Adipocyte (in vitro differentiated cells): ENCODE measurements at regions not wholly inside any gene's neighbourhood (a gene's known extent, or its start where the extent isn't known, plus 50 kb on each side); places are given as distances from the start of the nearest gene placed in this dataset.
"Not testable (repeated sequence)": the region's sequence is repeated elsewhere in the genome, so short reads cannot be mapped to it uniquely, and the experiment has no call there.

Source experiments
- DNase-seq: peaks from one replicate; pipeline ENCODE4 v3.0.0-alpha.2; 2015; ENCODE audit warnings: low read depth
- H3K27me3 ChIP-seq: replicated peaks from 2 replicates; pipeline ENCODE4 v1.7.0; 2013; ENCODE audit warnings: mild to moderate bottlenecking, low read length, moderate library complexity; ENCODE audit not compliant: control insufficient read depth, insufficient read depth
- H3K36me3 ChIP-seq: 2 replicates; pipeline ENCODE4 v1.7.0; 2013; ENCODE audit warnings: low read length, mild to moderate bottlenecking, moderate library complexity; ENCODE audit not compliant: control insufficient read depth, insufficient read depth, severe bottlenecking
- H3K4me1 ChIP-seq: 2 replicates; pipeline ENCODE4 v1.7.0; 2013; ENCODE audit warnings: mild to moderate bottlenecking, low read length, moderate library complexity; ENCODE audit not compliant: control insufficient read depth, insufficient read depth
- H3K4me3 ChIP-seq: 2 replicates; pipeline ENCODE4 v1.7.0; 2013; ENCODE audit warnings: mild to moderate bottlenecking, low read length, moderate library complexity
- H3K9ac ChIP-seq: 2 replicates; pipeline ENCODE4 v1.7.0; 2013; ENCODE audit warnings: mild to moderate bottlenecking, low read length, moderate library complexity
- H3K9me3 ChIP-seq: 2 replicates; pipeline ENCODE4 v1.7.0; 2013; ENCODE audit warnings: mild to moderate bottlenecking, low read length, moderate library complexity; ENCODE audit not compliant: control insufficient read depth

GRCh38 chrX:77160301-77160700, 286.9 kb upstream of the FGF16 start:
- Histone ChIP-seq H3K9ac (no peak overlapping the region), H3K4me3 (no peak overlapping the region), H3K36me3 (no peaks in the 10 kb centered on the region), H3K27me3 (no peaks in the 10 kb centered on the region), H3K4me1 (no peaks in the 10 kb centered on the region), H3K9me3 (peaks cover 39% of the 10 kb centered on the region)
- no peak for DNase-seq

- no peak overlapping the region for H3K9ac ChIP-seq
- H3K9me3 ChIP-seq = peaks cover 27% of the 10 kb centered on the region
- H3K4me3 ChIP-seq = no peak overlapping the region
- H3K27me3 ChIP-seq = no peaks in the 10 kb centered on the region
- H3K4me1 ChIP-seq = no peaks in the 10 kb centered on the region
- no peaks in the 10 kb centered on the region for H3K36me3 ChIP-seq
- DNase-seq = no peak
Measured at GRCh38 chrX:77162777-77163176, 284.4 kb upstream of the FGF16 start.

GRCh38 chrX:77167993-77168392, 279.2 kb upstream of the FGF16 start:
- no peaks in the 10 kb centered on the region for H3K36me3 ChIP-seq
- no peak overlapping the region for H3K9ac ChIP-seq
- H3K9me3 ChIP-seq = peaks cover 6% of the 10 kb centered on the region
- H3K4me1 ChIP-seq = no peaks in the 10 kb centered on the region
- H3K4me3 ChIP-seq = no peak overlapping the region
- DNase-seq = no peak
- no peaks in the 10 kb centered on the region for H3K27me3 ChIP-seq

- H3K36me3 ChIP-seq = no peaks in the 10 kb centered on the region
- DNase-seq = no peak
- H3K4me1 ChIP-seq = no peaks in the 10 kb centered on the region
- no peak overlapping the region for H3K9ac ChIP-seq
- H3K4me3 ChIP-seq = no peak overlapping the region
- H3K9me3 ChIP-seq = peaks cover 6% of the 10 kb centered on the region
- no peaks in the 10 kb centered on the region for H3K27me3 ChIP-seq
Measured at GRCh38 chrX:77174680-77175519, 272.3 kb upstream of the FGF16 start.

- peaks cover 15% of the 10 kb centered on the region for H3K9me3 ChIP-seq
- no peaks in the 10 kb centered on the region for H3K4me1 ChIP-seq
- H3K9ac ChIP-seq = no peak overlapping the region
- no peaks in the 10 kb centered on the region for H3K36me3 ChIP-seq
- no peak overlapping the region for H3K4me3 ChIP-seq
- H3K27me3 ChIP-seq = no peaks in the 10 kb centered on the region
- no peak for DNase-seq
Measured at GRCh38 chrX:77200663-77201062, 246.5 kb upstream of the FGF16 start.

GRCh38 chrX:77223046-77223445, 224.1 kb upstream of the FGF16 start:
- Histone ChIP-seq H3K4me3 (no peak overlapping the region), H3K9me3 (peaks cover 16% of the 10 kb centered on the region), H3K36me3 (no peaks in the 10 kb centered on the region), H3K4me1 (no peaks in the 10 kb centered on the region), H3K27me3 (no peaks in the 10 kb centered on the region), H3K9ac (no peak overlapping the region)
- no peak for DNase-seq

- no peak for DNase-seq
- no peak overlapping the region for H3K9ac ChIP-seq
- H3K4me1 ChIP-seq = no peaks in the 10 kb centered on the region
- no peaks in the 10 kb centered on the region for H3K36me3 ChIP-seq
- H3K9me3 ChIP-seq = peaks cover 38% of the 10 kb centered on the region
- H3K27me3 ChIP-seq = no peaks in the 10 kb centered on the region
- H3K4me3 ChIP-seq = no peak overlapping the region
Measured at GRCh38 chrX:77264490-77264889, 182.7 kb upstream of the FGF16 start.

GRCh38 chrX:77275392-77275791, 171.8 kb upstream of the FGF16 start:
- H3K9ac ChIP-seq = no peak overlapping the region
- H3K4me3 ChIP-seq = no peak overlapping the region
- DNase-seq = no peak
- no peaks in the 10 kb centered on the region for H3K27me3 ChIP-seq
- H3K4me1 ChIP-seq = no peaks in the 10 kb centered on the region
- H3K36me3 ChIP-seq = no peaks in the 10 kb centered on the region
- peaks cover 2% of the 10 kb centered on the region for H3K9me3 ChIP-seq

GRCh38 chrX:77276742-77277141, 170.4 kb upstream of the FGF16 start:
- Histone ChIP-seq H3K4me1 (no peaks in the 10 kb centered on the region), H3K4me3 (no peak overlapping the region), H3K9ac (no peak overlapping the region), H3K27me3 (no peaks in the 10 kb centered on the region), H3K36me3 (no peaks in the 10 kb centered on the region), H3K9me3 (peaks cover 14% of the 10 kb centered on the region)
- no peak for DNase-seq

GRCh38 chrX:77277911-77278310, 169.3 kb upstream of the FGF16 start:
- Histone ChIP-seq H3K4me3 (no peak overlapping the region), H3K36me3 (no peaks in the 10 kb centered on the region), H3K9ac (no peak overlapping the region), H3K9me3 (peaks cover 18% of the 10 kb centered on the region), H3K4me1 (no peaks in the 10 kb centered on the region), H3K27me3 (no peaks in the 10 kb centered on the region)
- DNase-seq = no peak

- not testable (repeated sequence) for H3K4me3 ChIP-seq, H3K4me1 ChIP-seq, H3K27me3 ChIP-seq, H3K36me3 ChIP-seq, H3K9ac ChIP-seq, DNase-seq
- H3K9me3 ChIP-seq = peaks cover 19% of the 10 kb centered on the region
Measured at GRCh38 chrX:77279373-77279772, 167.8 kb upstream of the FGF16 start.
